Testis (tissue), 2 donors: ENCODE measurements at regions not wholly inside any gene's neighbourhood (a gene's known extent, or its start where the extent isn't known, plus 50 kb on each side); places are given as distances from the start of the nearest gene placed in this dataset.

ENCODE experiments used
- POLR2A ChIP-seq: fragments of 450-650 bp; IDR thresholded peaks from one replicate; pipeline ENCODE4 v1.6.1; 2017; ENCODE audit warnings: antibody characterized with exemption, mild to moderate bottlenecking, moderate library complexity
- TF ChIP-seq, protein P1 (sequence below), 3 experiments: fragments of 450-650 bp in 2 of 3; fragments of 200-600 bp in 1 of 3; sonication (generic) in 1 of 3; IDR thresholded peaks; one replicate each; pipeline ENCODE4 v1.5.1; 2016 to 2019; ENCODE audit warnings: antibody characterized with exemption in 3 of 3, mild to moderate bottlenecking in 2 of 3, moderate library complexity in 1 of 3

DNA sequence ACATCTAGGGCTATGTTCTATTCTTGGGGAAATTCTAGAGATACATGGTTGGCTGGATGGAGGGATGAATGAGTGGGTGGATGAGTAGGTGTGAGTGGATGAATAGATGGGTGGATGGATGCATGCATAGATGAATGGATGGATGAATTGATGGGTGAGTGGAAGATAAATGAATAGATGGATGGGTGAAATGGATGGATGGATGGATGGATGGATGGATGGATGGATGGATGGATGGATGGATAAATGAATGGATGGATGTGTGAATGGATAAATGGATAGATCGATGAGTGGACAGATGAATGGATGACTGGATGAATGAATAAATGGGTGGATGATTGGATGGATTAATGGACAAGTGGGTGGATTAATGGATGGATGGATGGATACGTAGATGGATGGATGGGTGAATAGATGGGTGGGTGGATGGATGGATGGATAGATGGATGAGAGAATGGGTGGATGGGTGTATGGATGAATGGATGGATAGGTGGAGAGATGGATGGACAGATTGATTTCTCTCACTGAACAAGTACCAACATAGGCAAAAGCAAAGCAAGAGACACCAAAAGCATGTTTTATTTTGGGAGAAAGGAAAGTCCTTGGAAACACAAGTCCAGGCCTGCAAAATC is 143.2 kb downstream of the TSHZ3 start:
- TF ChIP-seq POLR2A: no peak
- TF ChIP-seq, protein P1, sequence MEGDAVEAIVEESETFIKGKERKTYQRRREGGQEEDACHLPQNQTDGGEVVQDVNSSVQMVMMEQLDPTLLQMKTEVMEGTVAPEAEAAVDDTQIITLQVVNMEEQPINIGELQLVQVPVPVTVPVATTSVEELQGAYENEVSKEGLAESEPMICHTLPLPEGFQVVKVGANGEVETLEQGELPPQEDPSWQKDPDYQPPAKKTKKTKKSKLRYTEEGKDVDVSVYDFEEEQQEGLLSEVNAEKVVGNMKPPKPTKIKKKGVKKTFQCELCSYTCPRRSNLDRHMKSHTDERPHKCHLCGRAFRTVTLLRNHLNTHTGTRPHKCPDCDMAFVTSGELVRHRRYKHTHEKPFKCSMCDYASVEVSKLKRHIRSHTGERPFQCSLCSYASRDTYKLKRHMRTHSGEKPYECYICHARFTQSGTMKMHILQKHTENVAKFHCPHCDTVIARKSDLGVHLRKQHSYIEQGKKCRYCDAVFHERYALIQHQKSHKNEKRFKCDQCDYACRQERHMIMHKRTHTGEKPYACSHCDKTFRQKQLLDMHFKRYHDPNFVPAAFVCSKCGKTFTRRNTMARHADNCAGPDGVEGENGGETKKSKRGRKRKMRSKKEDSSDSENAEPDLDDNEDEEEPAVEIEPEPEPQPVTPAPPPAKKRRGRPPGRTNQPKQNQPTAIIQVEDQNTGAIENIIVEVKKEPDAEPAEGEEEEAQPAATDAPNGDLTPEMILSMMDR (IDR thresholded peaks at IDR 0.05): no peak
